ENCODE measurements at regions not wholly inside any gene's neighbourhood (a gene's known extent, or its start where the extent isn't known, plus 50 kb on each side); places are given as distances from the start of the nearest gene placed in this dataset.

GRCh38 chr3:178415384-178415783 lies 120.9 kb upstream of the KCNMB2 start:
- H3K4me1 ChIP-seq (ENCODE audit: control insufficient read depth in 4 of 4, insufficient read depth in 4 of 4, low read length in 3 of 4), result peaks cover 0 to 3% (median 0%) of the 10 kb centered on the region in 4 donors
- H3K9me3 ChIP-seq (ENCODE audit: control insufficient read depth in 4 of 4, low read length in 3 of 4), result no peaks in the 10 kb centered on the region
- no peak overlapping the region for H3K9ac ChIP-seq (ENCODE audit: low read depth in 1 of 2, low read length in 2 of 2)
- H3K36me3 ChIP-seq (ENCODE audit: control insufficient read depth in 4 of 4, insufficient read depth in 3 of 4, low read depth in 1 of 4, low read length in 3 of 4), result no peaks in the 10 kb centered on the region
- H3K4me3 ChIP-seq (ENCODE audit: low read depth in 1 of 3, low read length in 3 of 3), result no peak overlapping the region
- 89% methylated on average over 8 of the region's 8 CpGs for WGBS
- no peak for DNase-seq (ENCODE audit: low spot score)
- no peak overlapping the region for H3K27ac ChIP-seq (ENCODE audit: low read depth in 1 of 2, low read length in 2 of 2)
- H3K27me3 ChIP-seq (ENCODE audit: control insufficient read depth in 4 of 4, insufficient read depth in 4 of 4, low read length in 3 of 4), result no peaks in the 10 kb centered on the region
- TF ChIP-seq CTCF (IDR thresholded peaks at IDR 0.05; ENCODE audit: low read depth, low read length, missing input control) (no peak), GABPA (IDR thresholded peaks at IDR 0.05 in 1 of 2, conservative IDR thresholded peaks at IDR 0.05 in 1 of 2) (no peak), RXRA (IDR thresholded peaks at IDR 0.05) (no peak), FOXA1 (IDR thresholded peaks at IDR 0.05) (no peak), ATF3 (IDR thresholded peaks at IDR 0.05) (no peak), REST (IDR thresholded peaks at IDR 0.05) (no peak), SP1 (IDR thresholded peaks at IDR 0.05) (no peak), YY1 (IDR thresholded peaks at IDR 0.05) (no peak), TAF1 (conservative IDR thresholded peaks at IDR 0.05) (no peak), HNF4G (IDR thresholded peaks at IDR 0.05) (no peak), JUND (IDR thresholded peaks at IDR 0.05) (no peak), NR2F2 (IDR thresholded peaks at IDR 0.05) (no peak), HNF4A (conservative IDR thresholded peaks at IDR 0.05) (no peak), FOXA2 (IDR thresholded peaks at IDR 0.05) (no peak), EGR1 (IDR thresholded peaks at IDR 0.05; ENCODE audit: low read depth in 2 of 2) (no peak), MAX (IDR thresholded peaks at IDR 0.05) (no peak)

GRCh38 chr3:178417736-178418135 lies 118.5 kb upstream of the KCNMB2 start:
- no peak overlapping the region for H3K4me3 ChIP-seq (ENCODE audit: low read depth in 1 of 3, low read length in 3 of 3)
- no peak for DNase-seq (ENCODE audit: low spot score)
- WGBS, result 92% methylated on average over 4 of the region's 4 CpGs
- no peak overlapping the region for H3K9ac ChIP-seq (ENCODE audit: low read depth in 1 of 2, low read length in 2 of 2)
- H3K27ac ChIP-seq (ENCODE audit: low read depth in 1 of 2, low read length in 2 of 2), result no peak overlapping the region
- TF ChIP-seq EGR1 (IDR thresholded peaks at IDR 0.05; ENCODE audit: low read depth in 2 of 2) (no peak), FOXA2 (IDR thresholded peaks at IDR 0.05) (no peak), HNF4A (conservative IDR thresholded peaks at IDR 0.05) (no peak), JUND (IDR thresholded peaks at IDR 0.05) (no peak), SP1 (IDR thresholded peaks at IDR 0.05) (no peak), NR2F2 (IDR thresholded peaks at IDR 0.05) (no peak), RXRA (IDR thresholded peaks at IDR 0.05) (no peak)
- H3K4me1 ChIP-seq (ENCODE audit: control insufficient read depth in 4 of 4, insufficient read depth in 4 of 4, low read length in 3 of 4), result peaks cover 0 to 3% (median 0%) of the 10 kb centered on the region in 4 donors
- no peaks in the 10 kb centered on the region for H3K36me3 ChIP-seq (ENCODE audit: control insufficient read depth in 4 of 4, insufficient read depth in 3 of 4, low read depth in 1 of 4, low read length in 3 of 4)
- no peaks in the 10 kb centered on the region for H3K27me3 ChIP-seq (ENCODE audit: control insufficient read depth in 4 of 4, insufficient read depth in 4 of 4, low read length in 3 of 4)
- no peaks in the 10 kb centered on the region for H3K9me3 ChIP-seq (ENCODE audit: control insufficient read depth in 4 of 4, low read length in 3 of 4)
